Ovary (tissue), 7 donors: ENCODE measurements at regions not wholly inside any gene's neighbourhood (a gene's known extent, or its start where the extent isn't known, plus 50 kb on each side); places are given as distances from the start of the nearest gene placed in this dataset.

Experiments used
- DNase-seq, 5 donors: peaks; one replicate each; pipeline ENCODE4 v3.0.0-alpha.2; 2019 to 2020
- H3K27ac ChIP-seq, 2 donors: fragments of 200-600 bp; one replicate each; pipeline versions ENCODE4 v1.5.1 to v1.8.0; 2019 to 2022
- H3K27me3 ChIP-seq: fragments of 200-600 bp; one replicate; pipeline ENCODE4 v1.8.0; 2022
- H3K36me3 ChIP-seq: fragments of 200-600 bp; sonication (generic); one replicate; pipeline ENCODE4 v1.5.1; 2019
- H3K4me1 ChIP-seq: one replicate; pipeline ENCODE4 v1.8.1; 2013; ENCODE audit warnings: mild to moderate bottlenecking, moderate library complexity; ENCODE audit not compliant: insufficient read depth
- H3K4me3 ChIP-seq: fragments of 200-600 bp; sonication (generic); one replicate; pipeline ENCODE4 v1.5.1; 2017
- H3K9me3 ChIP-seq, 2 donors: fragments of 200-600 bp in 1 of 2; sonication (generic) in 1 of 2; one replicate each; pipeline versions ENCODE4 v1.5.1 to v1.8.1; 2013 to 2019; ENCODE audit warnings: mild to moderate bottlenecking in 1 of 2, moderate library complexity in 1 of 2
- EP300 ChIP-seq: sonication (generic); formaldehyde crosslinking; IDR thresholded peaks from one replicate; pipeline ENCODE4 v1.6.1; 2017; ENCODE audit warnings: antibody characterized with exemption
- POLR2A ChIP-seq: fragments of 450-650 bp; IDR thresholded peaks from one replicate; pipeline ENCODE4 v1.6.1; 2017; ENCODE audit warnings: antibody characterized with exemption, mild to moderate bottlenecking, moderate library complexity
- WGBS, 3 donors: extraction: QIAGEN DNeasy Blood & Tissue Kit in 1 of 3; methylation state at CpG; one replicate each; pipeline versions ENCODE4 v1.1.5 to v1.1.7; 2013 to 2017; 5-methylcytosine and 5-hydroxymethylcytosine counted together
- intact Hi-C, 4 donors: fragments of 100-400 bp; cut with DNase I; formaldehyde crosslinking; loops; one replicate each; pipeline versions ENCODE4 v1.11.0 to v1.15.1; 2022 to 2023
- TF ChIP-seq, protein P1 (sequence below), 3 donors: fragments of 450-650 bp in 2 of 3; fragments of 200-600 bp in 1 of 3; IDR thresholded peaks; one replicate each; pipeline versions ENCODE4 v1.5.1 to v1.8.0; 2016 to 2022; ENCODE audit warnings: antibody characterized with exemption in 3 of 3, mild to moderate bottlenecking in 1 of 3
- donor health status: DM: no; HTN: no; CAD: no; lungs with moderate emphysema.
- donor health status: DM: no; HTN: no; CAD: no.
- donor health status: Bipolar disorder and iron deficiency.
- donor health status: DM: no; HTN: no; CAD: no.
- donor health status: DM: yes; HTN: yes; CAD: no.

- no peaks in the 10 kb centered on the region for H3K9me3 ChIP-seq
- intact Hi-C loops, result no loop called here
- no peaks in the 10 kb centered on the region for H3K27me3 ChIP-seq
- H3K36me3 ChIP-seq, result no peaks in the 10 kb centered on the region
- no peaks in the 10 kb centered on the region for H3K4me1 ChIP-seq
- H3K27ac ChIP-seq, result no peak overlapping the region
- TF ChIP-seq, protein P1, sequence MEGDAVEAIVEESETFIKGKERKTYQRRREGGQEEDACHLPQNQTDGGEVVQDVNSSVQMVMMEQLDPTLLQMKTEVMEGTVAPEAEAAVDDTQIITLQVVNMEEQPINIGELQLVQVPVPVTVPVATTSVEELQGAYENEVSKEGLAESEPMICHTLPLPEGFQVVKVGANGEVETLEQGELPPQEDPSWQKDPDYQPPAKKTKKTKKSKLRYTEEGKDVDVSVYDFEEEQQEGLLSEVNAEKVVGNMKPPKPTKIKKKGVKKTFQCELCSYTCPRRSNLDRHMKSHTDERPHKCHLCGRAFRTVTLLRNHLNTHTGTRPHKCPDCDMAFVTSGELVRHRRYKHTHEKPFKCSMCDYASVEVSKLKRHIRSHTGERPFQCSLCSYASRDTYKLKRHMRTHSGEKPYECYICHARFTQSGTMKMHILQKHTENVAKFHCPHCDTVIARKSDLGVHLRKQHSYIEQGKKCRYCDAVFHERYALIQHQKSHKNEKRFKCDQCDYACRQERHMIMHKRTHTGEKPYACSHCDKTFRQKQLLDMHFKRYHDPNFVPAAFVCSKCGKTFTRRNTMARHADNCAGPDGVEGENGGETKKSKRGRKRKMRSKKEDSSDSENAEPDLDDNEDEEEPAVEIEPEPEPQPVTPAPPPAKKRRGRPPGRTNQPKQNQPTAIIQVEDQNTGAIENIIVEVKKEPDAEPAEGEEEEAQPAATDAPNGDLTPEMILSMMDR (IDR thresholded peaks at IDR 0.05), result no peak
- TF ChIP-seq POLR2A (no peak), EP300 (no peak)
- 78 to 86% (median 81%) methylated on average over 6 of the region's 6 CpGs for WGBS, 3 donors
- no peak for DNase-seq
- no peak overlapping the region for H3K4me3 ChIP-seq
Measured at GRCh38 chr2:194621945-194622344, 1035.1 kb upstream of the SLC39A10 start.

GRCh38 chr2:194619366-194619765 lies 1037.7 kb upstream of the SLC39A10 start:
- no peaks in the 10 kb centered on the region for H3K27me3 ChIP-seq
- TF ChIP-seq POLR2A, result no peak
- no peak for TF ChIP-seq EP300
- TF ChIP-seq, protein P1 (IDR thresholded peaks at IDR 0.05), result no peak
- DNase-seq, result no peak
- no peaks in the 10 kb centered on the region for H3K9me3 ChIP-seq
- H3K27ac ChIP-seq, result no peak overlapping the region
- intact Hi-C loops, result no loop called here
- H3K4me1 ChIP-seq, result no peaks in the 10 kb centered on the region
- H3K4me3 ChIP-seq, result no peak overlapping the region
- H3K36me3 ChIP-seq, result no peaks in the 10 kb centered on the region

DNA sequence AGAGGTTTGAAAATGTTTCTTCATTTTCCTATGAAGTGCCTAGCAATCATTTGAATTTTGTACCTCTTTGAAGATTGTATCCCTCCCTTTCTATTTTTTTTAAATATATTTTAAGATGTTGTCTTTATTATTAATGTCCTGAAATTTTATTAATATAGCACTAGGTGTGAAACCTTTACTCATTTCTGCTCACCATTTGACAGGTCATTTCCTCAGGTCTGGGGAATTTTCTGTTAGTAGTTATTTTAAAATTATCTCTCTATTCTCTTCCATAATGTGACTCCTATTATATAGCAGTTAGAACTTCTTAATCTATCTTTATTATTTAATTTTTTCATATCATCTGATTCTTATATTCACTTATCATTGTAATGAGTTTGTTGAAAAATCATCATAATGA lies 1038.6 kb upstream of the SLC39A10 start:
- no peaks in the 10 kb centered on the region for H3K27me3 ChIP-seq
- no peak overlapping the region for H3K4me3 ChIP-seq
- no peaks in the 10 kb centered on the region for H3K4me1 ChIP-seq
- H3K36me3 ChIP-seq, result no peaks in the 10 kb centered on the region
- TF ChIP-seq EP300, result no peak
- TF ChIP-seq, protein P1 (IDR thresholded peaks at IDR 0.05), result no peak
- TF ChIP-seq POLR2A, result no peak
- H3K27ac ChIP-seq, result no peak overlapping the region
- H3K9me3 ChIP-seq, result no peaks in the 10 kb centered on the region
- intact Hi-C loops, result no loop called here
- no peak for DNase-seq

- H3K36me3 ChIP-seq, result no peaks in the 10 kb centered on the region
- no peak overlapping the region for H3K27ac ChIP-seq
- H3K4me1 ChIP-seq, result no peaks in the 10 kb centered on the region
- intact Hi-C loops, result no loop called here
- TF ChIP-seq, protein P1 (IDR thresholded peaks at IDR 0.05), result no peak
- TF ChIP-seq EP300, result no peak
- TF ChIP-seq POLR2A, result no peak
- no peaks in the 10 kb centered on the region for H3K27me3 ChIP-seq
- no peaks in the 10 kb centered on the region for H3K9me3 ChIP-seq
- WGBS, 3 donors, result 51 to 69% (median 65%) methylated on average over 1 of the region's 1 CpG
- DNase-seq, result no peak
- H3K4me3 ChIP-seq, result no peak overlapping the region
Measured at GRCh38 chr2:194616334-194616733, 1040.7 kb upstream of the SLC39A10 start.

GRCh38 chr2:194610297-194610696 lies 1046.7 kb upstream of the SLC39A10 start:
- intact Hi-C loops, result no loop called here
- Histone ChIP-seq H3K4me3 (no peak overlapping the region), H3K27ac (no peak overlapping the region), H3K9me3 (no peaks in the 10 kb centered on the region), H3K36me3 (no peaks in the 10 kb centered on the region), H3K4me1 (no peaks in the 10 kb centered on the region), H3K27me3 (no peaks in the 10 kb centered on the region)
- DNase-seq, result no peak
- TF ChIP-seq POLR2A, result no peak
- TF ChIP-seq EP300, result no peak
- TF ChIP-seq, protein P1 (IDR thresholded peaks at IDR 0.05), result no peak
